Left lung (tissue), 4 donors: ENCODE measurements at regions not wholly inside any gene's neighbourhood (a gene's known extent, or its start where the extent isn't known, plus 50 kb on each side); places are given as distances from the start of the nearest gene placed in this dataset.

Experiments used
- ATAC-seq: fragments of 200-7000 bp; cut with Tn5 transposase; one replicate; pipeline ENCODE4 v1.9.1; 2020; ENCODE audit warnings: moderate library complexity
- DNase-seq, 4 donors: peaks; one replicate each; pipeline ENCODE4 v3.0.0-alpha.2; 2013 to 2020
- H3K27ac ChIP-seq, 2 donors: fragments of 200-600 bp; sonication (generic) in 1 of 2; one replicate each; pipeline versions ENCODE4 v1.5.0 to v1.8.0; 2020 to 2021
- H3K27me3 ChIP-seq, 2 donors: fragments of 200-600 bp; sonication (generic) in 1 of 2; one replicate each; pipeline versions ENCODE4 v1.5.0 to v1.8.0; 2020 to 2021
- H3K36me3 ChIP-seq, 2 donors: fragments of 200-600 bp; sonication (generic) in 1 of 2; one replicate each; pipeline versions ENCODE4 v1.5.0 to v1.8.0; 2020 to 2021
- H3K4me1 ChIP-seq, 2 donors: fragments of 200-600 bp; one replicate each; pipeline ENCODE4 v1.8.0; 2021
- H3K4me3 ChIP-seq, 2 donors: fragments of 200-600 bp; sonication (generic) in 1 of 2; one replicate each; pipeline versions ENCODE4 v1.5.0 to v1.8.0; 2020 to 2021; ENCODE audit warnings: mild to moderate bottlenecking in 1 of 2
- H3K9me3 ChIP-seq, 2 donors: fragments of 200-600 bp; sonication (generic) in 1 of 2; one replicate each; pipeline versions ENCODE4 v1.5.0 to v1.8.0; 2020 to 2021
- CTCF ChIP-seq, 2 donors: fragments of 200-600 bp; sonication (generic) in 1 of 2; IDR thresholded peaks; one replicate each; pipeline versions ENCODE4 v1.5.0 to v1.8.0; 2021; ENCODE audit warnings: antibody characterized with exemption in 2 of 2
- intact Hi-C, 2 donors: fragments of 100-400 bp; cut with DNase I; formaldehyde crosslinking; loops; one replicate each; pipeline versions ENCODE4 v1.11.2 to v1.14.2; 2022
- donor health status: DM: no; HTN: yes; CAD: no.
- donor health status: DM: no; HTN: no; CAD: no.

- no peaks in the 10 kb centered on the region for H3K9me3 ChIP-seq
- no peak for TF ChIP-seq CTCF (IDR thresholded peaks at IDR 0.05)
- DNase-seq = no peak
- H3K27ac ChIP-seq = no peak overlapping the region
- no peaks in the 10 kb centered on the region for H3K36me3 ChIP-seq
- intact Hi-C loops = no loop called here
- H3K4me1 ChIP-seq = peaks cover 0 to 9% of the 10 kb centered on the region in 2 donors
- H3K27me3 ChIP-seq = no peaks in the 10 kb centered on the region
- no peak for ATAC-seq
- H3K4me3 ChIP-seq = no peak overlapping the region
These were observed 337.6 kb downstream of the DHX35 start for GRCh38 chr20:39299783-39300182.

GRCh38 chr20:39298571-39299506 lies 336.7 kb downstream of the DHX35 start:
- intact Hi-C loops = no loop called here
- Histone ChIP-seq H3K4me3 (no peak overlapping the region), H3K27ac (no peak overlapping the region), H3K36me3 (no peaks in the 10 kb centered on the region), H3K9me3 (no peaks in the 10 kb centered on the region), H3K27me3 (no peaks in the 10 kb centered on the region), H3K4me1 (peaks cover 0 to 9% of the 10 kb centered on the region in 2 donors)
- DNase-seq (peak in 2 of 4 donors; percentile 71 to 75), ATAC-seq (peak; percentile 69)
- TF ChIP-seq CTCF (IDR thresholded peaks at IDR 0.05) = no peak

GRCh38 chr20:39298121-39298520 lies 336.0 kb downstream of the DHX35 start:
- Histone ChIP-seq H3K4me1 (peaks cover 0 to 9% of the 10 kb centered on the region in 2 donors), H3K9me3 (no peaks in the 10 kb centered on the region), H3K4me3 (no peak overlapping the region), H3K27ac (no peak overlapping the region), H3K36me3 (no peaks in the 10 kb centered on the region), H3K27me3 (no peaks in the 10 kb centered on the region)
- ATAC-seq = no peak
- DNase-seq = peak in 2 of 4 donors; percentile 4 to 47
- TF ChIP-seq CTCF (IDR thresholded peaks at IDR 0.05) = no peak
- intact Hi-C loops = no loop called here

GRCh38 chr20:39295301-39295700 lies 333.2 kb downstream of the DHX35 start:
- no peak for TF ChIP-seq CTCF (IDR thresholded peaks at IDR 0.05)
- peaks cover 0 to 9% of the 10 kb centered on the region in 2 donors for H3K4me1 ChIP-seq
- no peak overlapping the region for H3K27ac ChIP-seq
- DNase-seq (no peak), ATAC-seq (no peak)
- H3K36me3 ChIP-seq = no peaks in the 10 kb centered on the region
- no peaks in the 10 kb centered on the region for H3K27me3 ChIP-seq
- no peaks in the 10 kb centered on the region for H3K9me3 ChIP-seq
- H3K4me3 ChIP-seq = no peak overlapping the region
- intact Hi-C loops = no loop called here

- peaks cover 0 to 3% of the 10 kb centered on the region in 2 donors for H3K4me1 ChIP-seq
- no peak for TF ChIP-seq CTCF (IDR thresholded peaks at IDR 0.05)
- no peak overlapping the region for H3K27ac ChIP-seq
- ATAC-seq (no peak), DNase-seq (no peak)
- intact Hi-C loops = no loop called here
- H3K27me3 ChIP-seq = no peaks in the 10 kb centered on the region
- H3K9me3 ChIP-seq = no peaks in the 10 kb centered on the region
- H3K36me3 ChIP-seq = no peaks in the 10 kb centered on the region
- no peak overlapping the region for H3K4me3 ChIP-seq
These were observed 332.1 kb downstream of the DHX35 start for GRCh38 chr20:39294137-39294725.
